Panc1 (cell line): ENCODE measurements at regions not wholly inside any gene's neighbourhood (a gene's known extent, or its start where the extent isn't known, plus 50 kb on each side); places are given as distances from the start of the nearest gene placed in this dataset.

ENCODE experiments used
- ATAC-seq: fragments of 200-7000 bp; cut with Tn5 transposase; 2 replicates; pipeline ENCODE4 v1.9.1; 2020; ENCODE audit warnings: mild to moderate bottlenecking, moderate library complexity
- BruUV-seq: library from RNA; stranded (reverse); fragments of 400-500 nt; replicated peaks from 2 replicates; lab custom pipeline; 2021; lab: Mats Ljungman, UMichigan
- CTCF ChIA-PET: fragments of 300-600 bp; sonication (Branson Sonifier 250); formaldehyde crosslinking; loops from one replicate; lab custom pipeline; 2022; ENCODE audit warnings: antibody characterized with exemption; lab: Charles Lee
- POLR2A ChIA-PET: fragments of 300-600 bp; sonication (Branson Sonifier 250); formaldehyde crosslinking; loops from one replicate; lab custom pipeline; 2022; ENCODE audit warnings: antibody characterized with exemption; lab: Charles Lee
- DNase-seq: peaks from one replicate; pipeline ENCODE4 v3.0.0-alpha.2; 2010; ENCODE audit warnings: low read depth, low spot score
- H3K27ac ChIP-seq: 2 replicates; pipeline ENCODE4 v1.5.1; 2011; ENCODE audit warnings: mild to moderate bottlenecking, low read length, inconsistent platforms
- H3K27me3 ChIP-seq: fragments of 200-500 bp; sonication (Bioruptor generic); 2 replicates; pipeline ENCODE4 v1.6.0; 2014; ENCODE audit warnings: low read length, inconsistent platforms; ENCODE audit not compliant: control insufficient read depth, insufficient read depth
- H3K36me3 ChIP-seq: fragments of 200-500 bp; sonication (Bioruptor generic); 2 replicates; pipeline ENCODE4 v1.5.1; 2014; ENCODE audit warnings: inconsistent platforms, mild to moderate bottlenecking, low read length, moderate library complexity; ENCODE audit not compliant: control insufficient read depth, insufficient read depth
- H3K4me1 ChIP-seq: 2 replicates; pipeline ENCODE4 v1.5.1; 2011; ENCODE audit warnings: inconsistent platforms, mild to moderate bottlenecking, low read length, moderate library complexity; ENCODE audit not compliant: control insufficient read depth, insufficient read depth
- H3K4me3 ChIP-seq, 2 experiments: 2 replicates each; pipeline ENCODE4 v1.5.1; 2011 to 2012; ENCODE audit warnings: low read depth in 2 of 2, low read length in 2 of 2, mild to moderate bottlenecking in 2 of 2, inconsistent platforms in 1 of 2, moderate library complexity in 1 of 2
- H3K9me3 ChIP-seq: fragments of 200-500 bp; sonication (Bioruptor generic); 2 replicates; pipeline ENCODE4 v1.5.1; 2014; ENCODE audit warnings: low read depth, mild to moderate bottlenecking, inconsistent platforms, low read length, moderate library complexity; ENCODE audit not compliant: control insufficient read depth, insufficient read depth
- CTCF ChIP-seq: fragments of 450-650 bp; IDR thresholded peaks from 2 replicates; pipeline ENCODE4 v1.5.1; 2017; ENCODE audit warnings: mild to moderate bottlenecking
- POLR2AphosphoS5 ChIP-seq: IDR thresholded peaks from 2 replicates; pipeline ENCODE4 v1.6.1; 2012; ENCODE audit warnings: mild to moderate bottlenecking, low read depth, low read length, moderate library complexity
- REST ChIP-seq, 2 experiments: IDR thresholded peaks; 2 replicates each; pipeline ENCODE4 v1.6.1; 2011 to 2012; ENCODE audit warnings: low read depth in 2 of 2, control low read depth in 1 of 2, low read length in 1 of 2, mild to moderate bottlenecking in 1 of 2, moderate library complexity in 1 of 2; ENCODE audit not compliant: insufficient read depth in 1 of 2
- SIN3A ChIP-seq: IDR thresholded peaks from 2 replicates; pipeline ENCODE4 v1.6.1; 2012; ENCODE audit warnings: low read depth, mild to moderate bottlenecking, low read length, moderate library complexity, borderline replicate concordance; ENCODE audit not compliant: insufficient read depth
- TCF7L2 ChIP-seq: IDR thresholded peaks from 2 replicates; pipeline ENCODE4 v1.6.1; 2011; ENCODE audit warnings: mild to moderate bottlenecking, low read depth, low read length, inconsistent platforms
- in situ Hi-C: cut with HindIII; loops from 2 replicates; pipeline ENCODE4 v1.10.0; 2016; ENCODE audit warnings: low sequenced_read_pairs, low pct_unique_long_range_greater_than_20kb
- intact Hi-C: fragments of 100-400 bp; cut with micrococcal nuclease; formaldehyde crosslinking; loops from one replicate; pipeline ENCODE4 v1.10.0; 2022; ENCODE audit not compliant: unreplicated experiment

- CTCF ChIA-PET, result no interaction called here
- intact Hi-C loops (no loop called here), in situ Hi-C loops (no loop called here)
Observed at GRCh38 chr2:122098306-122098705, 342.9 kb downstream of the TSN start.

GRCh38 chr2:122100346-122100745 lies 344.9 kb downstream of the TSN start:
- CTCF ChIA-PET, result no interaction called here
- POLR2A ChIA-PET, result no interaction called here
- in situ Hi-C loops, result no loop called here

More at GRCh38 chr2:122098306-122098705, 342.9 kb downstream of the TSN start:
- POLR2A ChIA-PET, result no interaction called here
- Histone ChIP-seq H3K4me3 (no peak overlapping the region), H3K9me3 (no peaks in the 10 kb centered on the region), H3K27ac (no peak overlapping the region), H3K4me1 (no peaks in the 10 kb centered on the region), H3K36me3 (no peaks in the 10 kb centered on the region), H3K27me3 (no peaks in the 10 kb centered on the region)
- no TSS peak for BruUV-seq
- no peak for DNase-seq
- no peak for ATAC-seq
- TF ChIP-seq SIN3A (no peak), REST (IDR thresholded peaks at IDR 0.05; ENCODE audit: insufficient read depth in 1 of 2, low read depth in 2 of 2, low read length in 1 of 2) (no peak), POLR2AphosphoS5 (no peak), TCF7L2 (no peak), CTCF (no peak)

More at GRCh38 chr2:122100346-122100745, 344.9 kb downstream of the TSN start:
- Histone ChIP-seq H3K9me3 (no peaks in the 10 kb centered on the region), H3K36me3 (no peaks in the 10 kb centered on the region), H3K27ac (no peak overlapping the region), H3K27me3 (no peaks in the 10 kb centered on the region), H3K4me3 (no peak overlapping the region), H3K4me1 (no peaks in the 10 kb centered on the region)
- TF ChIP-seq POLR2AphosphoS5, result no peak
- TF ChIP-seq CTCF, result no peak
- no peak for TF ChIP-seq SIN3A
- TF ChIP-seq TCF7L2, result no peak
- TF ChIP-seq REST (IDR thresholded peaks at IDR 0.05; ENCODE audit: insufficient read depth in 1 of 2, low read depth in 2 of 2, low read length in 1 of 2), result no peak
- no peak for ATAC-seq
- intact Hi-C loops, result no loop called here
- BruUV-seq, result no TSS peak
- DNase-seq, result no peak
